ENCODE measurements at regions not wholly inside any gene's neighbourhood (a gene's known extent, or its start where the extent isn't known, plus 50 kb on each side); places are given as distances from the start of the nearest gene placed in this dataset.

DNA sequence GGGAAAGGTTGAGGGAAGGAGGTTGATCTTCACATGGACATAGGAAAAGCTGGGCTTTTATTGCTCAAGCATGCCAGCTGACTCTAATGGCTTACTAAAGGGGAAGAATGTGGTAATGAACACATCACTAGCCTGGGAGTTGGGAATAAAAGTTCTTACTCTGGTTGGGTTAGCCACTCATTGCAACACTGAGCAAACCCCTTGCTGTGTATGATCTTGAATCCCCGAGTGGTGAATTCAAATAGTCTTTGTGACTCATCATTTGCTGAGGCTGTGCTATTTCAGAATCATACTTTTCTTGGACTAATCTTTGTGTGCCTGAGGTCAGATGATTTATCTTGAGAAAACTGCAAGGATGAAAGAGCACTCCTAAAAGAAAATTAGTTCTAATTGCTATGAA, 304.1 kb upstream of the ANO5 start:
- no peaks in the 10 kb centered on the region for H3K27me3 ChIP-seq (ENCODE audit: control insufficient read depth in 1 of 2, insufficient read depth in 2 of 2, low read length in 2 of 2)
- BruUV-seq (replicated peaks) = no TSS peak
- ChIA-PET POLR2A (no interaction called here), CTCF (ENCODE audit: low intra/inter-chr PET ratio, low total read pairs) (no interaction called here)
- no peak overlapping the region for H3K4me2 ChIP-seq (ENCODE audit: low read depth, low read length)
- H3K9me3 ChIP-seq (ENCODE audit: low read length) = peaks cover 19% of the 10 kb centered on the region; the same call in 1 of the 2 replicates
- no peak for ATAC-seq
- no peaks in the 10 kb centered on the region for H3K79me2 ChIP-seq (ENCODE audit: insufficient read depth, low read length)
- no peaks in the 10 kb centered on the region for H4K20me1 ChIP-seq (ENCODE audit: insufficient read depth, low read length)
- WGBS (ENCODE audit: low lambda C conversion rate) = 0% methylated on average over 1 of the region's 1 CpG
- in situ Hi-C loops (cut with HindIII; ENCODE audit: extremely low pct_ligation_motif_present, low pct_unique_long_range_greater_than_20kb) = no loop called here
- no peak overlapping the region for H2AFZ ChIP-seq (ENCODE audit: low read length)
- no peak overlapping the region for H3K27ac ChIP-seq (ENCODE audit: extremely low read length, insufficient read depth, low read length)
- H3K4me1 ChIP-seq (ENCODE audit: insufficient read depth, low read length) = no peaks in the 10 kb centered on the region
- no peak for FAIRE-seq
- intact Hi-C loops (cut with micrococcal nuclease; ENCODE audit: unreplicated experiment) = no loop called here
- H3K4me3 ChIP-seq (replicated peaks in 1 of 3; ENCODE audit: insufficient read depth in 1 of 3, low read depth in 2 of 3, low read length in 3 of 3) = no peak overlapping the region
- no peaks in the 10 kb centered on the region for H3K36me3 ChIP-seq (replicated peaks in 1 of 2; ENCODE audit: control insufficient read depth in 1 of 2, insufficient read depth in 2 of 2, low read length in 2 of 2)
- no peak overlapping the region for H3K9ac ChIP-seq (ENCODE audit: insufficient read depth, low read depth, low read length)
- DNase-seq (ENCODE audit: low spot score) = no peak
- TF ChIP-seq, protein P1, sequence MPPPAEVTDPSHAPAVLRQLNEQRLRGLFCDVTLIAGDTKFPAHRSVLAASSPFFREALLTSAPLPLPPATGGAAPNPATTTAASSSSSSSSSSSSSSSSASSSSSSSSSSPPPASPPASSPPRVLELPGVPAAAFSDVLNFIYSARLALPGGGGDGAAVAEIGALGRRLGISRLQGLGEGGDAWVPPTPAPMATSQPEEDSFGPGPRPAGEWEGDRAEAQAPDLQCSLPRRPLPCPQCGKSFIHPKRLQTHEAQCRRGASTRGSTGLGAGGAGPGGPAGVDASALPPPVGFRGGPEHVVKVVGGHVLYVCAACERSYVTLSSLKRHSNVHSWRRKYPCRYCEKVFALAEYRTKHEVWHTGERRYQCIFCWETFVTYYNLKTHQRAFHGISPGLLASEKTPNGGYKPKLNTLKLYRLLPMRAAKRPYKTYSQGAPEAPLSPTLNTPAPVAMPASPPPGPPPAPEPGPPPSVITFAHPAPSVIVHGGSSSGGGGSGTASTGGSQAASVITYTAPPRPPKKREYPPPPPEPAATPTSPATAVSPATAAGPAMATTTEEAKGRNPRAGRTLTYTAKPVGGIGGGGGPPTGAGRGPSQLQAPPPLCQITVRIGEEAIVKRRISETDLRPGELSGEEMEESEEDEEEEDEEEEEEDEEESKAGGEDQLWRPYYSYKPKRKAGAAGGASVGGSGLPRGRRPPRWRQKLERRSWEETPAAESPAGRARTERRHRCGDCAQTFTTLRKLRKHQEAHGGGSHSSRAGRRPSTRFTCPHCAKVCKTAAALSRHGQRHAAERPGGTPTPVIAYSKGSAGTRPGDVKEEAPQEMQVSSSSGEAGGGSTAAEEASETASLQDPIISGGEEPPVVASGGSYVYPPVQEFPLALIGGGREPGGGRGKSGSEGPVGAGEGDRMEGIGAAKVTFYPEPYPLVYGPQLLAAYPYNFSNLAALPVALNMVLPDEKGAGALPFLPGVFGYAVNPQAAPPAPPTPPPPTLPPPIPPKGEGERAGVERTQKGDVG (CRISPR knock-in tag; IDR thresholded peaks at IDR 0.05; ENCODE audit: borderline replicate concordance) = no peak
- TF ChIP-seq, protein P2, sequence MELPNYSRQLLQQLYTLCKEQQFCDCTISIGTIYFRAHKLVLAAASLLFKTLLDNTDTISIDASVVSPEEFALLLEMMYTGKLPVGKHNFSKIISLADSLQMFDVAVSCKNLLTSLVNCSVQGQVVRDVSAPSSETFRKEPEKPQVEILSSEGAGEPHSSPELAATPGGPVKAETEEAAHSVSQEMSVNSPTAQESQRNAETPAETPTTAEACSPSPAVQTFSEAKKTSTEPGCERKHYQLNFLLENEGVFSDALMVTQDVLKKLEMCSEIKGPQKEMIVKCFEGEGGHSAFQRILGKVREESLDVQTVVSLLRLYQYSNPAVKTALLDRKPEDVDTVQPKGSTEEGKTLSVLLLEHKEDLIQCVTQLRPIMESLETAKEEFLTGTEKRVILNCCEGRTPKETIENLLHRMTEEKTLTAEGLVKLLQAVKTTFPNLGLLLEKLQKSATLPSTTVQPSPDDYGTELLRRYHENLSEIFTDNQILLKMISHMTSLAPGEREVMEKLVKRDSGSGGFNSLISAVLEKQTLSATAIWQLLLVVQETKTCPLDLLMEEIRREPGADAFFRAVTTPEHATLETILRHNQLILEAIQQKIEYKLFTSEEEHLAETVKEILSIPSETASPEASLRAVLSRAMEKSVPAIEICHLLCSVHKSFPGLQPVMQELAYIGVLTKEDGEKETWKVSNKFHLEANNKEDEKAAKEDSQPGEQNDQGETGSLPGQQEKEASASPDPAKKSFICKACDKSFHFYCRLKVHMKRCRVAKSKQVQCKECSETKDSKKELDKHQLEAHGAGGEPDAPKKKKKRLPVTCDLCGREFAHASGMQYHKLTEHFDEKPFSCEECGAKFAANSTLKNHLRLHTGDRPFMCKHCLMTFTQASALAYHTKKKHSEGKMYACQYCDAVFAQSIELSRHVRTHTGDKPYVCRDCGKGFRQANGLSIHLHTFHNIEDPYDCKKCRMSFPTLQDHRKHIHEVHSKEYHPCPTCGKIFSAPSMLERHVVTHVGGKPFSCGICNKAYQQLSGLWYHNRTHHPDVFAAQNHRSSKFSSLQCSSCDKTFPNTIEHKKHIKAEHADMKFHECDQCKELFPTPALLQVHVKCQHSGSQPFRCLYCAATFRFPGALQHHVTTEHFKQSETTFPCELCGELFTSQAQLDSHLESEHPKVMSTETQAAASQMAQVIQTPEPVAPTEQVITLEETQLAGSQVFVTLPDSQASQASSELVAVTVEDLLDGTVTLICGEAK (IDR thresholded peaks at IDR 0.05) = no peak
- TF ChIP-seq, protein P2 (CRISPR knock-in tag; IDR thresholded peaks at IDR 0.05) = no peak
- TF ChIP-seq, protein P3, sequence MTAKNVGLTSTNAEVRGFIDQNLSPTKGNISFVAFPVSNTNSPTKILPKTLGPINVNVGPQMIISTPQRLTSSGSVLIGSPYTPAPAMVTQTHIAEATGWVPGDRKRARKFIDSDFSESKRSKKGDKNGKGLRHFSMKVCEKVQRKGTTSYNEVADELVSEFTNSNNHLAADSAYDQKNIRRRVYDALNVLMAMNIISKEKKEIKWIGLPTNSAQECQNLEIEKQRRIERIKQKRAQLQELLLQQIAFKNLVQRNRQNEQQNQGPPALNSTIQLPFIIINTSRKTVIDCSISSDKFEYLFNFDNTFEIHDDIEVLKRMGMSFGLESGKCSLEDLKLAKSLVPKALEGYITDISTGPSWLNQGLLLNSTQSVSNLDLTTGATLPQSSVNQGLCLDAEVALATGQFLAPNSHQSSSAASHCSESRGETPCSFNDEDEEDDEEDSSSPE (CRISPR knock-in tag; IDR thresholded peaks at IDR 0.05) = no peak
- TF ChIP-seq ZNF747 (CRISPR knock-in tag; IDR thresholded peaks at IDR 0.05; ENCODE audit: borderline replicate concordance) = no peak
- TF ChIP-seq ZNF235 (CRISPR knock-in tag; IDR thresholded peaks at IDR 0.05; ENCODE audit: borderline replicate concordance) = no peak
- TF ChIP-seq ELF3 (CRISPR knock-in tag; IDR thresholded peaks at IDR 0.05) = no peak
- no peak for TF ChIP-seq ATAD3A (CRISPR knock-in tag; IDR thresholded peaks at IDR 0.05)
- no peak for TF ChIP-seq SIN3A (IDR thresholded peaks at IDR 0.05; ENCODE audit: borderline replicate concordance, low read depth, low read length)
- no peak for TF ChIP-seq KLF16 (CRISPR knock-in tag; IDR thresholded peaks at IDR 0.05)
- no peak for TF ChIP-seq NRL (CRISPR knock-in tag; IDR thresholded peaks at IDR 0.05; ENCODE audit: borderline replicate concordance)
- TF ChIP-seq RBFOX2 (IDR thresholded peaks at IDR 0.05; ENCODE audit: low read depth, low read length) = no peak
